HEK293 (cell line): ENCODE measurements at regions not wholly inside any gene's neighbourhood (a gene's known extent, or its start where the extent isn't known, plus 50 kb on each side); places are given as distances from the start of the nearest gene placed in this dataset.
"Not testable (repeated sequence)": the region's sequence is repeated elsewhere in the genome, so short reads cannot be mapped to it uniquely, and the experiment has no call there.

Source experiments
- CTCF ChIA-PET: fragments of 350-600 bp; formaldehyde crosslinking; extraction: SDS; loops from one replicate; lab custom pipeline; 2021; ENCODE audit warnings: antibody characterized with exemption; lab: Yijun Ruan, JAX
- POLR2A ChIA-PET: fragments of 300-600 bp; formaldehyde crosslinking; extraction: SDS; loops from one replicate; lab custom pipeline; 2020; ENCODE audit warnings: antibody characterized with exemption, inconsistent platforms; lab: Yijun Ruan, JAX
- H3K27ac ChIP-seq: fragments of 200-500 bp; sonication (Bioruptor generic); 2 replicates; pipeline ENCODE4 v1.5.1; 2014; ENCODE audit warnings: low read depth, low read length, control low read depth, inconsistent platforms; ENCODE audit errors: extremely low read depth
- H3K36me3 ChIP-seq, 2 experiments: fragments of 200-500 bp in 1 of 2; sonication (Bioruptor generic) in 1 of 2; 1 replicate in 1 of 2; 2 replicates in 1 of 2; pipeline ENCODE4 v1.5.1; 2014 to 2017; ENCODE audit warnings: inconsistent platforms in 2 of 2, low read length in 2 of 2; ENCODE audit not compliant: control insufficient read depth in 2 of 2, insufficient read depth in 1 of 2
- H3K4me1 ChIP-seq: fragments of 200-500 bp; sonication (Bioruptor generic); 2 replicates; pipeline ENCODE4 v1.5.1; 2014; ENCODE audit warnings: mild to moderate bottlenecking, low read length, inconsistent platforms; ENCODE audit not compliant: control insufficient read depth, insufficient read depth
- H3K4me3 ChIP-seq: 2 replicates; pipeline ENCODE4 v1.5.1; 2011; ENCODE audit warnings: low read depth, mild to moderate bottlenecking, control low read depth, low read length, moderate library complexity
- H3K9me3 ChIP-seq: fragments of 200-500 bp; sonication (Bioruptor generic); 2 replicates; pipeline ENCODE4 v1.5.1; 2014; ENCODE audit warnings: low read depth, low read length, inconsistent platforms; ENCODE audit not compliant: control insufficient read depth, insufficient read depth
- SP7 ChIP-seq: fragments of 450-650 bp; formaldehyde crosslinking; IDR thresholded peaks from 2 replicates; pipeline ENCODE4 v1.5.1; 2016; ENCODE audit warnings: missing biosample characterization, missing genetic modification characterization
- ZBTB1 ChIP-seq: fragments of 450-650 bp; formaldehyde crosslinking; IDR thresholded peaks from 2 replicates; pipeline ENCODE4 v1.5.1; 2016; ENCODE audit warnings: missing biosample characterization, missing genetic modification characterization
- ZFHX2 ChIP-seq: fragments of 450-650 bp; formaldehyde crosslinking; conservative IDR thresholded peaks from 2 replicates; pipeline ENCODE4 v1.5.1; 2016; ENCODE audit warnings: missing biosample characterization, missing genetic modification characterization
- ZNF140 ChIP-seq: fragments of 450-650 bp; formaldehyde crosslinking; IDR thresholded peaks from 2 replicates; pipeline ENCODE4 v1.5.1; 2016; ENCODE audit warnings: missing biosample characterization, missing genetic modification characterization
- ZNF169 ChIP-seq: fragments of 450-650 bp; formaldehyde crosslinking; IDR thresholded peaks from 2 replicates; pipeline ENCODE4 v1.5.1; 2016; ENCODE audit warnings: missing biosample characterization, missing genetic modification characterization
- ZNF521 ChIP-seq: fragments of 450-650 bp; formaldehyde crosslinking; IDR thresholded peaks from 2 replicates; pipeline ENCODE4 v1.5.1; 2017; ENCODE audit warnings: missing biosample characterization, mild to moderate bottlenecking, missing genetic modification characterization
- ZNF530 ChIP-seq: fragments of 450-650 bp; formaldehyde crosslinking; IDR thresholded peaks from 2 replicates; pipeline ENCODE4 v1.5.1; 2016; ENCODE audit warnings: low read depth, missing biosample characterization, missing genetic modification characterization
- TF ChIP-seq, protein P1 (sequence below): fragments of 450-650 bp; formaldehyde crosslinking; IDR thresholded peaks from 2 replicates; pipeline ENCODE4 v1.5.1; 2016; ENCODE audit warnings: missing biosample characterization, missing genetic modification characterization
- TF ChIP-seq, protein P2 (sequence below): fragments of 450-650 bp; formaldehyde crosslinking; IDR thresholded peaks from 2 replicates; pipeline ENCODE4 v1.5.1; 2016; ENCODE audit warnings: missing biosample characterization, missing genetic modification characterization
- TF ChIP-seq, protein P3 (sequence below): fragments of 450-650 bp; IDR thresholded peaks from 2 replicates; pipeline ENCODE4 v1.5.1; 2018; ENCODE audit warnings: missing biosample characterization, missing genetic modification characterization
- TF ChIP-seq, protein P4 (sequence below): fragments of 450-650 bp; formaldehyde crosslinking; optimal IDR thresholded peaks from 2 replicates; pipeline ENCODE3; 2016; ENCODE audit warnings: missing biosample characterization, mild to moderate bottlenecking, missing genetic modification characterization
- TF ChIP-seq, protein P5 (sequence below): fragments of 450-650 bp; formaldehyde crosslinking; IDR thresholded peaks from 2 replicates; pipeline ENCODE4 v1.5.1; 2016; ENCODE audit warnings: missing biosample characterization, missing genetic modification characterization

DNA sequence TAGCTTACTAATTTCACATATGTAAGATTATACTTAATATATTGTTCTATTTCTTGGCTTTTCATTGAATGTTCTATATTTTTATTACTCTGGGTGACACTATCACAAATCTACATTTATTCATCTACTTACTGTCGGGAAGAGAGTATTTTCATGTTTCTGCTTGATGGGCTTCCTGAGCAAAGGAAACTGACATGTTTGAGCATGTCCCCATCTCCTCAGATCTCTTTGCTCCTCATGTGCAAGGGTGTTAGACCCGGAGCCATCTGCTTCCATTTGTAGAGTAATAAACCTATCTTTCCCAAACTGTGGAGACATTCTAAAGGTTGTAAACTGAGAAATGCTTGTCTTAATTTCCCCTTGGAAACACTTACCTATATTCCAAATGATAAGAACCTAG lies 103.5 kb downstream of the LSMEM1 start:
- TF ChIP-seq, protein P1, sequence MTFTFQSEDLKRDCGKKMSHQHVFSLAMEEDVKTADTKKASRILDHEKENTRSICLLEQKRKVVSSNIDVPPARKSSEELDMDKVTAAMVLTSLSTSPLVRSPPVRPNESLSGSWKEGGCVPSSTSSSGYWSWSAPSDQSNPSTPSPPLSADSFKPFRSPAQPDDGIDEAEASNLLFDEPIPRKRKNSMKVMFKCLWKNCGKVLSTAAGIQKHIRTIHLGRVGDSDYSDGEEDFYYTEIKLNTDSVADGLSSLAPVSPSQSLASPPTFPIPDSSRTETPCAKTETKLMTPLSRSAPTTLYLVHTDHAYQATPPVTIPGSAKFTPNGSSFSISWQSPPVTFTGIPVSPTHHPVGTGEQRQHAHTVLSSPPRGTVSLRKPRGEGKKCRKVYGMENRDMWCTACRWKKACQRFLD (tag by site-specific recombination) = no peak
- TF ChIP-seq ZFHX2 (no peak), ZNF530 (tag by site-specific recombination) (no peak), ZNF169 (tag by site-specific recombination) (no peak), ZBTB1 (tag by site-specific recombination) (no peak)
- TF ChIP-seq, protein P2, sequence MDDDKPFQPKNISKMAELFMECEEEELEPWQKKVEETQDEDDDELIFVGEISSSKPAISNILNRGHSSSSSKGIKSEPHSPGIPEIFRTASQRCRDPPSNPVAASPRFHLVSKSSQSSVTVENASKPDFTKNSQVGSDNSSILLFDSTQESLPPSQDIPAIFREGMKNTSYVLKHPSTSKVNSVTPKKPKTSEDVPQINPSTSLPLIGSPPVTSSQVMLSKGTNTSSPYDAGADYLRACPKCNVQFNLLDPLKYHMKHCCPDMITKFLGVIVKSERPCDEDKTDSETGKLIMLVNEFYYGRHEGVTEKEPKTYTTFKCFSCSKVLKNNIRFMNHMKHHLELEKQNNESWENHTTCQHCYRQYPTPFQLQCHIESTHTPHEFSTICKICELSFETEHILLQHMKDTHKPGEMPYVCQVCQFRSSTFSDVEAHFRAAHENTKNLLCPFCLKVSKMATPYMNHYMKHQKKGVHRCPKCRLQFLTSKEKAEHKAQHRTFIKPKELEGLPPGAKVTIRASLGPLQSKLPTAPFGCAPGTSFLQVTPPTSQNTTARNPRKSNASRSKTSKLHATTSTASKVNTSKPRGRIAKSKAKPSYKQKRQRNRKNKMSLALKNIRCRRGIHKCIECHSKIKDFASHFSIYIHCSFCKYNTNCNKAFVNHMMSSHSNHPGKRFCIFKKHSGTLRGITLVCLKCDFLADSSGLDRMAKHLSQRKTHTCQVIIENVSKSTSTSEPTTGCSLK = no peak
- TF ChIP-seq, protein P3, sequence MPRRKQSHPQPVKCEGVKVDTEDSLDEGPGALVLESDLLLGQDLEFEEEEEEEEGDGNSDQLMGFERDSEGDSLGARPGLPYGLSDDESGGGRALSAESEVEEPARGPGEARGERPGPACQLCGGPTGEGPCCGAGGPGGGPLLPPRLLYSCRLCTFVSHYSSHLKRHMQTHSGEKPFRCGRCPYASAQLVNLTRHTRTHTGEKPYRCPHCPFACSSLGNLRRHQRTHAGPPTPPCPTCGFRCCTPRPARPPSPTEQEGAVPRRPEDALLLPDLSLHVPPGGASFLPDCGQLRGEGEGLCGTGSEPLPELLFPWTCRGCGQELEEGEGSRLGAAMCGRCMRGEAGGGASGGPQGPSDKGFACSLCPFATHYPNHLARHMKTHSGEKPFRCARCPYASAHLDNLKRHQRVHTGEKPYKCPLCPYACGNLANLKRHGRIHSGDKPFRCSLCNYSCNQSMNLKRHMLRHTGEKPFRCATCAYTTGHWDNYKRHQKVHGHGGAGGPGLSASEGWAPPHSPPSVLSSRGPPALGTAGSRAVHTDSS = no peak
- H3K4me3 ChIP-seq = no peak overlapping the region
- no peaks in the 10 kb centered on the region for H3K9me3 ChIP-seq
- POLR2A ChIA-PET = no interaction called here
- no peaks in the 10 kb centered on the region for H3K36me3 ChIP-seq
- CTCF ChIA-PET = interaction anchor here (0.6 to 1.9 kb wide), 4 partner anchors 8 to 843 kb away, joined by 3 to 7 read pairs (median 4); no protein-coding TSS in a partner anchor
- H3K27ac ChIP-seq = no peak overlapping the region
- no peaks in the 10 kb centered on the region for H3K4me1 ChIP-seq

DNA sequence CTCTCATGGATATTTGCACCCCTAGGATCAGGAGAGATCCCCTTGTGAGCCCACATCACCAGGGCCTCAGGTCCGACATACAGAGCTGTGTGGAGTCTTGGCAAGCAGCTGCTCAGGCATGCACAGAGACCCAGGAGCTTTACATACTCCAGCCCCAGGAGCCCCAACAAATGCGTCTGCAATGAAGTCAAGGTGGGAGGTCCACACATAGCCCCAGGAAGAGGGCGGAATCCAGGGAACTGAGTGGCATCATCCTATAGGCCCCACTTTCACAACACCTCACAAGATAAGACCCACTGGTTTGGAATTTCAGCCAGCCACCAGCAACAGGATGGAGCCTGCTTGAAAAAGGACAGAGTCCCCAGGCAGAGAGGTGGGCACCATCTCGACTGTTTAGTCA lies 106.7 kb downstream of the LSMEM1 start:
- POLR2A ChIA-PET = no interaction called here

DNA sequence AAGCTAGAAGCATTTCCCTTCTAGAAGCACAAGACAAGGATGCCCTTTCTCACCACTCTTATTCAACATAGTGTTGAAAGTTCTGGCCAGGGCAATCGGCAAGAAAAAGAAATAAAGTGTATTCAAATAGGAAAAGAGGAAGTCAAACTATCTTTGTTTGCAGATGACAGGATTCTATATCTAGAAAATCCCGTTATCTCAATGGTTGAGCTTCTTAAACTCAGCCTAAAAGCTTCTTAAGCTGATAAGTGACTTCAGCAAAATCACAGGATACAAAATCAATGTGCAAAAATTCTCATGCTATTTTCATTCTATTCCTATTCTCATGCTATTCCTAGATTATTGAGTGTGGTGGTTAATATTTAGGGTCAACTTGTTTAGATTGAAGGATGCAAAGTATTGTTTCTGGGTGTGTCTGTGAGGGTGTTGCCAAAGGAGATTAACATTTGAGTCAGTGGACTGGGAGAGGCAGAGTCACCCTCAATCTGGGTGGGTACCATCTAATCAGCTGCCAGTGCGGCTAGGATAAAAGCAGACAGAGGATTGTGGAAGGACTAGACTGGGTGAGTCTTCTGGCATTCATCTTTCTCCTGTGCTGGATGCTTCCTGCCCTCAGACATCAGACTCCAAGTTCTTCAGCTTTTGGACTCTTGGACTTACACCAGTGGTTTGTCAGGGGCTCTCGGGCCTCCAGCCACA lies 111.9 kb downstream of the LSMEM1 start:
- H3K4me1 ChIP-seq, H3K36me3 ChIP-seq, POLR2A ChIA-PET, H3K4me3 ChIP-seq, H3K9me3 ChIP-seq, H3K27ac ChIP-seq, CTCF ChIA-PET: not testable (repeated sequence)

More for the DNA sequence above, 106.7 kb downstream of the LSMEM1 start:
- Histone ChIP-seq H3K4me3 (no peak overlapping the region), H3K27ac (no peak overlapping the region), H3K36me3 (no peaks in the 10 kb centered on the region), H3K4me1 (no peaks in the 10 kb centered on the region), H3K9me3 (no peaks in the 10 kb centered on the region)
- TF ChIP-seq ZNF521 (tag by site-specific recombination) = no peak
- no peak for TF ChIP-seq SP7
- TF ChIP-seq, protein P4, sequence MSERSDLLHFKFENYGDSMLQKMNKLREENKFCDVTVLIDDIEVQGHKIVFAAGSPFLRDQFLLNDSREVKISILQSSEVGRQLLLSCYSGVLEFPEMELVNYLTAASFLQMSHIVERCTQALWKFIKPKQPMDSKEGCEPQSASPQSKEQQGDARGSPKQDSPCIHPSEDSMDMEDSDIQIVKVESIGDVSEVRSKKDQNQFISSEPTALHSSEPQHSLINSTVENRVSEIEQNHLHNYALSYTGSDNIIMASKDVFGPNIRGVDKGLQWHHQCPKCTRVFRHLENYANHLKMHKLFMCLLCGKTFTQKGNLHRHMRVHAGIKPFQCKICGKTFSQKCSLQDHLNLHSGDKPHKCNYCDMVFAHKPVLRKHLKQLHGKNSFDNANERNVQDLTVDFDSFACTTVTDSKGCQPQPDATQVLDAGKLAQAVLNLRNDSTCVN (tag by site-specific recombination) = no peak
- TF ChIP-seq, protein P5, sequence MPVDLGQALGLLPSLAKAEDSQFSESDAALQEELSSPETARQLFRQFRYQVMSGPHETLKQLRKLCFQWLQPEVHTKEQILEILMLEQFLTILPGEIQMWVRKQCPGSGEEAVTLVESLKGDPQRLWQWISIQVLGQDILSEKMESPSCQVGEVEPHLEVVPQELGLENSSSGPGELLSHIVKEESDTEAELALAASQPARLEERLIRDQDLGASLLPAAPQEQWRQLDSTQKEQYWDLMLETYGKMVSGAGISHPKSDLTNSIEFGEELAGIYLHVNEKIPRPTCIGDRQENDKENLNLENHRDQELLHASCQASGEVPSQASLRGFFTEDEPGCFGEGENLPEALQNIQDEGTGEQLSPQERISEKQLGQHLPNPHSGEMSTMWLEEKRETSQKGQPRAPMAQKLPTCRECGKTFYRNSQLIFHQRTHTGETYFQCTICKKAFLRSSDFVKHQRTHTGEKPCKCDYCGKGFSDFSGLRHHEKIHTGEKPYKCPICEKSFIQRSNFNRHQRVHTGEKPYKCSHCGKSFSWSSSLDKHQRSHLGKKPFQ (tag by site-specific recombination) = no peak
- no peak for TF ChIP-seq ZNF140 (tag by site-specific recombination)
- CTCF ChIA-PET = no interaction called here
